ENCODE measurements at regions not wholly inside any gene's neighbourhood (a gene's known extent, or its start where the extent isn't known, plus 50 kb on each side); places are given as distances from the start of the nearest gene placed in this dataset.

DNA sequence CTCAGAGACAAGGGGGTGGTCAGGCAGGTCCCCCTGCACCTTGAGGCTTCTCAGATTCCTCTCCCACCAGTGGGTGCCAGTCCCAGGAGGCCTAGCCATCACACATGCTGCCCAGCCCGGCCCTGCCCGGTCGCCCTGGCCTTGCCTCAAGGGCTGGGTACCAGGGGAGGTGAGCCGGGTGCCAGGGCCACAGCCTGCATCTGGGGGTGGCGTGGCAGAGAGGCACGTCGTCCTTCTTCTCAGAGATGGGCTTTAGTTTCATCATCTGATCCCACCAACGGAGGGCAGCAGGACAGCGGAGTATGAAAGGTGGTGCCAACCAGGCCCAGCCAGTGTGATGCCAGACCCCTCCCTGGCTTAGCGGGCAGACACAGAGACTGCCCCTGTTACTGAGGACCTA lies 161.7 kb downstream of the TFCP2L1 start:
- TF ChIP-seq, protein P1, sequence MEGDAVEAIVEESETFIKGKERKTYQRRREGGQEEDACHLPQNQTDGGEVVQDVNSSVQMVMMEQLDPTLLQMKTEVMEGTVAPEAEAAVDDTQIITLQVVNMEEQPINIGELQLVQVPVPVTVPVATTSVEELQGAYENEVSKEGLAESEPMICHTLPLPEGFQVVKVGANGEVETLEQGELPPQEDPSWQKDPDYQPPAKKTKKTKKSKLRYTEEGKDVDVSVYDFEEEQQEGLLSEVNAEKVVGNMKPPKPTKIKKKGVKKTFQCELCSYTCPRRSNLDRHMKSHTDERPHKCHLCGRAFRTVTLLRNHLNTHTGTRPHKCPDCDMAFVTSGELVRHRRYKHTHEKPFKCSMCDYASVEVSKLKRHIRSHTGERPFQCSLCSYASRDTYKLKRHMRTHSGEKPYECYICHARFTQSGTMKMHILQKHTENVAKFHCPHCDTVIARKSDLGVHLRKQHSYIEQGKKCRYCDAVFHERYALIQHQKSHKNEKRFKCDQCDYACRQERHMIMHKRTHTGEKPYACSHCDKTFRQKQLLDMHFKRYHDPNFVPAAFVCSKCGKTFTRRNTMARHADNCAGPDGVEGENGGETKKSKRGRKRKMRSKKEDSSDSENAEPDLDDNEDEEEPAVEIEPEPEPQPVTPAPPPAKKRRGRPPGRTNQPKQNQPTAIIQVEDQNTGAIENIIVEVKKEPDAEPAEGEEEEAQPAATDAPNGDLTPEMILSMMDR (conservative IDR thresholded peaks at IDR 0.05): no peak
- no peak for TF ChIP-seq EZH2 (IDR thresholded peaks at IDR 0.05; ENCODE audit: low read depth)
